Anterior cingulate cortex (tissue), 58 donors: ENCODE measurements at regions not wholly inside any gene's neighbourhood (a gene's known extent, or its start where the extent isn't known, plus 50 kb on each side); places are given as distances from the start of the nearest gene placed in this dataset.

Source experiments
- DNase-seq, 58 donors: peaks; one replicate each; lab custom pipeline; 2025; lab: John Stamatoyannopoulos, UW

- no peak for DNase-seq
Measured at GRCh38 chr6:144641286-144641685, 356.2 kb downstream of the UTRN start.

GRCh38 chr6:144644776-144645175 is 359.6 kb downstream of the UTRN start:
- DNase-seq, result no peak

- DNase-seq, result no peak
Measured at GRCh38 chr6:144646093-144647056, 361.2 kb downstream of the UTRN start.

- no peak for DNase-seq
Measured at GRCh38 chr6:144647406-144647964, 362.4 kb downstream of the UTRN start.

GRCh38 chr6:144647971-144648651 is 363.0 kb downstream of the UTRN start:
- no peak for DNase-seq

GRCh38 chr6:144649085-144649484 is 363.9 kb downstream of the UTRN start:
- DNase-seq, result no peak

GRCh38 chr6:144651234-144651633 is 366.1 kb downstream of the UTRN start:
- DNase-seq, result no peak

GRCh38 chr6:144652292-144652891 is 367.3 kb downstream of the UTRN start:
- no peak for DNase-seq

GRCh38 chr6:144653885-144654505 is 368.9 kb downstream of the UTRN start:
- DNase-seq, result no peak

- DNase-seq, result no peak
Measured at GRCh38 chr6:144654506-144654905, 369.4 kb downstream of the UTRN start.

- no peak for DNase-seq
Measured at GRCh38 chr6:144655376-144655775, 370.2 kb downstream of the UTRN start.

- DNase-seq, result no peak
Measured at GRCh38 chr6:144657691-144658090, 372.6 kb downstream of the UTRN start.

GRCh38 chr6:144659202-144660182 is 374.4 kb downstream of the UTRN start:
- peak in 5 of 58 donors; percentile 1 to 29 (median 7) for DNase-seq

GRCh38 chr6:144660561-144661115 is 375.5 kb downstream of the UTRN start:
- DNase-seq, result no peak

GRCh38 chr6:144661116-144661806 is 376.1 kb downstream of the UTRN start:
- no peak for DNase-seq

GRCh38 chr6:144662812-144663365 is 377.8 kb downstream of the UTRN start:
- no peak for DNase-seq

- DNase-seq, result no peak
Measured at GRCh38 chr6:144664281-144664680, 379.1 kb downstream of the UTRN start.

GRCh38 chr6:144664947-144665346 is 379.8 kb downstream of the UTRN start:
- DNase-seq, result no peak
